SH-SY5Y (cell line): ENCODE measurements at regions not wholly inside any gene's neighbourhood (a gene's known extent, or its start where the extent isn't known, plus 50 kb on each side); places are given as distances from the start of the nearest gene placed in this dataset.
A peak's percentile ranks its signal among the peaks of the same experiment; 100 is the strongest.

Source experiments
- GATA2 ChIP-seq: IDR thresholded peaks from 2 replicates; pipeline ENCODE4 v1.6.1; 2011; ENCODE audit warnings: mild to moderate bottlenecking, low read depth, low read length
- GATA3 ChIP-seq: IDR thresholded peaks from 2 replicates; pipeline ENCODE4 v1.6.1; 2011; ENCODE audit warnings: low read depth, mild to moderate bottlenecking, low read length, moderate library complexity

DNA sequence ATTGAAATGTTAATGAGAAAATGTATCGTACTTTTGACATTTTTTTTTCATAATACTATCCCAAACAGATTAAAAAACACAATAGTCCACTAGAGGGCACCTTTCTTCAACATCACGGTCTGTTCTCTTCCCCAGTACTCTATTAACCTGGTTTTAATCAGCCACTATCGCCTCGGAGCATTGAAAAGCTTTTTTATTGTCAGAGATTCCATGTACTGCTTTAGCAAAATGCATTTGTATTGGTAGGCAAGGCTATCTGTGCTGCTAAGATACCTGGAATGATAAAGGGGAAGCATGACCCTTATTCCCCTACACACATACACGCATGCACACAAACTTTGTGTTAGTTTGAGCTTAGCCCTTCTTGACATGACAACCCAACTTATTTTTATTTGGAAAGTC is 160.1 kb upstream of the IL12A start:
- TF ChIP-seq GATA2 = peak; percentile 68; the same call in 1 of the 2 replicates
- peak; percentile 38; the same call in 1 of the 2 replicates for TF ChIP-seq GATA3

DNA sequence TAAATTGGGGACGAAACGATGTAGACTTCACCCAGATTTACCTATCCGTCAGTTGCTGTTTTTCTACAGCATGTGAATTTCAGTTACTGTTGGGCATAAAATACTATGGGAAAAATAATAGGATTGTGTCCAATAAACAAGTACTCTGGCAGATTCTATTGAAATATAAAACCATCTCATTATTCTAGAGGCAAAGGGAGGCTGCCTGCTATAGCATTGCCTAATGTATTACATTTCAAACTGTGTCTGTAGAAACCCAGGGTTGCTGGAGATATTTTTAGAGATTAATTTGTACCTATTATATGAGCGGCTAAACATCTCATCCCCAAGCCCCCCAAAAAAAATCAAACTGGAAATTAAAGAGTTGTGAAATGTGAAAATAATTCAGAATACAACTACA is 159.6 kb upstream of the IL12A start:
- TF ChIP-seq GATA2 = no peak
- no peak for TF ChIP-seq GATA3

DNA sequence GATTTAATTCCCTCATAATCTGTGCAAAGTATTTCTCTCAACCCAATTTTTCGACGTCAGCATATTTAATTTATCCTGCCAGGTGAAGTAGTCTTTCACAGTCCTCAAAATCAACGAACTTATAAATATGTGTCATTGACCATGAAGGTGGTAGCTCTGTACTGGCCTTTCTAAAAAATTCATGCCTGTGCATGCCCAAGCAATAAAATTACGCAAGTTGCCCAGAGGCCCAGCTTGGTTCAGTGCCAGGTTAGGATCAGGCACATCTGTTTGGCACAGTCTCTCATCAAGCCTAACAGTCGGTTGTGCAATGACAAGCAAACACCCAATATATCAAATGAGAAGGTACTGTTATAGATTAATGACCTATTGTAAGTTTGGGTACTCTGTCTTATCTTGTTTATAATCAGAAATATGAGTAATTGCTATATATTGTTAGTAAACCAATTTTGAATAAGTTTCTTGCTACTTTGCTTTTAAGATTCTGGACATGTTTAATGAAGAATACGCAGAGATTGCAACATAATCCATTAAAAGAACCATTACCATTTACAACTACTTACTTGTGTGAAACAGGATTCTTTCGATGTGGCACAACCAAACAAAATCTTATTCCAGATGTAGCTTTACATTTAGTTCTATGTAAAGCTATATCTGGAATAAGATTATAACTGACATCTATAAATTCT is 159.0 kb upstream of the IL12A start:
- TF ChIP-seq GATA2 = peak; percentile 55
- TF ChIP-seq GATA3 = no peak

DNA sequence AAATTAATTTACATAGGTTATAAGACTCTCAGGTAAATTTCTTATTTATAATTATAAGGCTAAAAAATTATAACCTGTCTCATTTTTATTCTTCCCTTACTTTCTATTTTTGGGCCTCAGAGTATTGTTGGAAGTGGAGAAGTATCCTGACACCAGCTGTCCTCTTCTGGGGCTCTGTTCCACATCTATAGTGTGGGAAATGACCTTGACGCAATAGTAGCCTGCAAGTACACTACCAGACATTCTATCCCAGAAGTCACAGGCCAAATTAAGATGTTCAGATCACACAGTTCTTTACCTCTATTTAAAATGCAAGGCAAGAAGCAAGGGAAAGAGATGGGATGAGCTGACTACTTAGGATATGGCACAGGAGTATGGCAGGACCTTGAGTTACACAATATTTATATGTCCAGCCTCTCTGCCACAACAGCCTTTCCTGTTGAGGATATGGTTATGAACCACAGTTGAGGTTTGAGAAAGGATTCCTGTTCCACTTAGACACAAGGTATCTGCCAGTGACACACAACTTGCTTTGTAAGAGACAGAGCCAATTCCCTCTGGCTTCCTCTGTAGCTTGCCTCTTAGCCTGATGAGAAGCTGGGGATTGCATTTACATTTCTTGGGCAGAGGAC is 158.0 kb upstream of the IL12A start:
- TF ChIP-seq GATA3 = no peak
- TF ChIP-seq GATA2 = no peak

- no peak for TF ChIP-seq GATA3
- no peak for TF ChIP-seq GATA2
Observed at GRCh38 chr3:159831466-159831865, 157.2 kb upstream of the IL12A start.

GRCh38 chr3:159832024-159832423 is 156.6 kb upstream of the IL12A start:
- TF ChIP-seq GATA3 (no peak), GATA2 (no peak)

DNA sequence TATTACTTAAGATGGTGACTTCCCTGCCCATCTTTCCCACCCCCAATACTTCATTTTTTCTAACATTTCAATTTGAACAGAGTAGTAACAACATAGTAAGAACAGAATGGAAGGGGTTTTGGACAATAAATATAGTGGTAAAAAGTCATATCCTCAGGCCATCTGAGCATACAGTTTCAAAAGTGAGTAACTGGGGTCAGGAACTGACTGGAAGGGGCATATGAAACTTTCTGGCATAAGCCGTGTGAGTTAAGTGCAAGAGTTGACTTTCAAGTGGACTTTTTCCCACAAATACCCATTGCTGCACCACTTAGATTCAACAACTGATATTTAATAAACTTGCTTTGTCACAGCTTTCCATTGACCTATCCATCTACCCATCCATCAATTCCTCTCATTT is 153.5 kb upstream of the IL12A start:
- TF ChIP-seq GATA3 (no peak), GATA2 (no peak)

DNA sequence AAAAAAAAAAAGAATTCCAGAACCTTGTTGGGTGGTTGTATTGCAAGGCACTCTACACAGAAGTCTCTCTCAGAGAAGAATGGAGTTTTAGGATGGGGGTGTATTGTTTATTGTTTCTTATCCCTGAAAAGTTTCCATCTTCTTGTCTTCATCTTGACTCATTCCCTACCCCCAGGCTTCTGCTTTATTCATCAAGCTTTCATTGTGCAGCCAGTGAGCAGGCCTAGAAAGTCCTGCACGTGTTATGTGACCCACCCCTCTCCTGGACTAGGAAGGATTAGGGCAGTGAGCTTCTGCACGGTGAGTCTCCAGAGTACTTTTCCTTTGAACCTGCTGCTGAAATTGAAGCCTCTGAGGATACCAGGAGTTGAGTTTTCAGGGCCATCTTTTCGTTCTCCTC is 150.9 kb upstream of the IL12A start:
- no peak for TF ChIP-seq GATA3
- no peak for TF ChIP-seq GATA2

DNA sequence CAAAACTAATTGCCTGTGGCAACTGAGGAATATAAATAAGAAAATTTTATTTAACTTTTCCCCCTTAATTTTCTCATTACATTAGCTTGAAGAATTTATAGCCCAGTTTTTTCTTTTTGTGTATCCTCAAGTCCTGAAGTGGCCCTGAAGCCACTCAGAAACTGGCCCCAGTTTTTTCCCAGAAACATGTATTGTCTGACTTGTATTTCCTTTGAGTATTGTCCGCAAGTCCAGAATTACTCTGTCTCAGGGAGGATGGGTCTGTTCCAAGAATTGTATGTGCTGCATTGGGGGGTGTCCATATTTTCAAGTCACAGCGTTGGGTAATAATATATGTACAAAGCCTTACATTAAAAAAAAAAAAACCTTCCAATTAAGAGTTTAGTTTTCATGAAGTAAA is 149.7 kb upstream of the IL12A start:
- no peak for TF ChIP-seq GATA3
- no peak for TF ChIP-seq GATA2

DNA sequence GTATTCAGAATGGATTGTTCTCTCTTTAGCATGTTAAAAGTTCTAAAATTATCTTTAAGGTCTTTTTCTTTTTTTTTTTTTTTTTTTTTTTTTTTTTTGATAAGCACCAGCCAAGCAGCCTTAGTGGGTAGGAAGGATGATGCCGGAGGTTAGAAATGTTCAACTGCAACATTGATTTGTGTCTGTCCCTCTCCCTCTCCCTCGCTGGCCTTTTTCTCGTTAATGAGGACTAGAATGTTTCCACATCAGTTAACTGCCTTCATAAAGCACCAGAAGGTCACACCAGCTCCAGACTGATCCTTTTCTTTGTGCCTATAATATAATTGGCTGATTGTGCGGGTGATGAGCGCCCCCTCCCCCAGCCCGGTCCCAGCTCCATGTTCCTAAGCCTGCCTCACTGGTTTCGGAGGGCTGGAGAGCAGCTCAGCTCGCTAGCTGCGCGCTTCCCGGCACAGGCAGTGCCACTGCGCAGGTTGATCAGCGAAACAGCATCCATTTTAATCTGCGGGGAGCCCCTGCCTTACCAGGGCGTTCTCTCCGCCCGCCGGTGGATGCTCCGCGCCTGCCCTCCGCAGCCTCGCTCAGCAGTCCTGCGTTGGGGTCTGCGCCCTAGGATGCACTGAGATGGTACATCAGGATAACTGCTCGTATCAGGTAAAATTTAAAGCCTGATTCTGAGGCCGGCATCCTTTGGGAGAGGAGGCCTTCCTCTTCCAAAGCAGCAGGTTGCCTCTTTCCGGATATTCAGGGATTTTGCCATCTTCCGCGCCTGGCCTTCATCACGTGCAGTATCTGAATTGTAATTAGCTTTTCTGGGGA is 148.9 kb upstream of the IL12A start, which contains the start of gene SCHIP1:
Gene SCHIP1, plus strand, starts transcription at position 301 of the 819 bp plus-strand sequence.
- TF ChIP-seq GATA3 = no peak
- TF ChIP-seq GATA2 = peak; percentile 48; the same call in 1 of the 2 replicates

- TF ChIP-seq GATA2 (no peak), GATA3 (no peak)
Observed at GRCh38 chr3:159840703-159841299, 147.8 kb upstream of the IL12A start.

DNA sequence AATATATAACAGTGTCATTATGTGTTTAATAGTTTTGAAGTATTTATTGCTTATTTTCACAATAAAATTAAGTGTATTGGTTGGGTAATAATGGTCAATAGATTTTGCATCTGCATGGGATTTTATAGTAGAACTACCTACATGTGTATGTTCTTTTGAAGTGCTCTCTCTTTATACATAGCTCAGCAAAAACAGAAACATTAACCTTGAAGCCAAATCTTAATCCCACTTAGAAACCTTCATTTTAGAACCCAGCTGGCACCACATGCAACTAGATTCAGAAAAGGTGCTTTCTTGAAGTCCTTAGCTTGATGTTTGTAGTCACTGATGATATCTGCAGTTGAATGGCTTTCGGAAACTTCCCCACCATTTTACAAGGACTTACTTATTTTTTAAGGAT is 146.9 kb upstream of the IL12A start:
- TF ChIP-seq GATA2 = no peak
- TF ChIP-seq GATA3 = no peak

GRCh38 chr3:159843840-159844730 is 144.6 kb upstream of the IL12A start:
- TF ChIP-seq GATA2 = no peak
- no peak for TF ChIP-seq GATA3
